ENCODE measurements at regions not wholly inside any gene's neighbourhood (a gene's known extent, or its start where the extent isn't known, plus 50 kb on each side); places are given as distances from the start of the nearest gene placed in this dataset.

DNA sequence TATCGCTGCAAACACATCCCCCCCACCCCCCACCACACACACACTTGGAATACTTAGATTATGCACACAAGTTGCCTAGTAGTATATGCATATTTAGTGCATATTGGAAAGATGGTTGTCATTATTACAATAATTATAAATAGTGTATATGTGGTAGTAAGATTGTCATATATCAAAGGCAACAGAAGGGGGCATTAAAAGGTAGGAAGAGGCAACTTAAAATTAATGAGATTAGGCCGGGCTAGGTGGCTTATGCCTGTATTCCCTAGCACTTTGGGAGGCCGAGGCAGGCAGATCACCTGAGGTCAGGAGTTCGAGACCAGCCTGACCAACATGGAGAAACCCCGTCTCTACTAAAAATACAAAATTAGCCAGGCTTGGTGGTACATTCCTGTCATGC is 52.1 kb downstream of the GSC start:
- no peak for ATAC-seq
- H3K9me3 Mint-ChIP-seq = peaks cover 4% of the 10 kb centered on the region
- CTCF ChIA-PET = no interaction called here

DNA sequence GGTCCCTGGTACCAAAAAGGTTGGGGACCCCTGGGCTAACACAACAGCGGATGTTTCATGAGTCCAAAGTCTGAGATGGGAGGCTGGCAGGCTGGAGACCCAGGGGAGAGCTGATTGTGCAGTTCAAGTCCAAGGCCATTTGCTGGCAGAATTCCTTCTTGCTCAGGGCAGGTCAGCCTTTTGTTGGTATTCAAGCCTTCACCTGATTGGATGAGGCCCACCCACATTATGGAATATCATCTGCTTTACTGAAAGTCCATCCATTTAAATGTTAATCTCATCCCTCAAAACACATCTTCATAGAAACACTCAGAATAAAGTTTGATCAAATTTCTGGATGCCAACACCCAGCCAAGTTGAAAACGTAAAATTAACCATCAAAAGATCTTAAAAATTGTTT is 52.9 kb downstream of the GSC start:
- ChIA-PET POLR2A (no interaction called here), CTCF (no interaction called here)
- Mint-ChIP-seq H3K36me3 (peaks cover 2% of the 10 kb centered on the region; the same call in 1 of the 2 replicates), H3K4me3 (no peak overlapping the region), H3K4me1 (0 out of 2 replicates have a peak, but pooled peaks cover 3% of the 10 kb centered on the region), H3K9me3 (peaks cover 4% of the 10 kb centered on the region), H3K27me3 (ENCODE audit: low read depth) (no peaks in the 10 kb centered on the region), H3K27ac (no peak overlapping the region)
- ATAC-seq (no peak), DNase-seq (ENCODE audit: low spot score) (no peak)
- no peak for TF ChIP-seq SP1 (CRISPR knock-in tag; conservative IDR thresholded peaks at IDR 0.05)
- no peak for TF ChIP-seq RORB (CRISPR knock-in tag; IDR thresholded peaks at IDR 0.05)
- TF ChIP-seq, protein P1, sequence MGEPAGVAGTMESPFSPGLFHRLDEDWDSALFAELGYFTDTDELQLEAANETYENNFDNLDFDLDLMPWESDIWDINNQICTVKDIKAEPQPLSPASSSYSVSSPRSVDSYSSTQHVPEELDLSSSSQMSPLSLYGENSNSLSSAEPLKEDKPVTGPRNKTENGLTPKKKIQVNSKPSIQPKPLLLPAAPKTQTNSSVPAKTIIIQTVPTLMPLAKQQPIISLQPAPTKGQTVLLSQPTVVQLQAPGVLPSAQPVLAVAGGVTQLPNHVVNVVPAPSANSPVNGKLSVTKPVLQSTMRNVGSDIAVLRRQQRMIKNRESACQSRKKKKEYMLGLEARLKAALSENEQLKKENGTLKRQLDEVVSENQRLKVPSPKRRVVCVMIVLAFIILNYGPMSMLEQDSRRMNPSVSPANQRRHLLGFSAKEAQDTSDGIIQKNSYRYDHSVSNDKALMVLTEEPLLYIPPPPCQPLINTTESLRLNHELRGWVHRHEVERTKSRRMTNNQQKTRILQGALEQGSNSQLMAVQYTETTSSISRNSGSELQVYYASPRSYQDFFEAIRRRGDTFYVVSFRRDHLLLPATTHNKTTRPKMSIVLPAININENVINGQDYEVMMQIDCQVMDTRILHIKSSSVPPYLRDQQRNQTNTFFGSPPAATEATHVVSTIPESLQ (CRISPR knock-in tag; IDR thresholded peaks at IDR 0.05) = no peak
- no peak for TF ChIP-seq TEAD4 (CRISPR knock-in tag; IDR thresholded peaks at IDR 0.05)

More for the DNA sequence above, 52.1 kb downstream of the GSC start:
- Mint-ChIP-seq H3K4me1 (0 out of 2 replicates have a peak, but pooled peaks cover 3% of the 10 kb centered on the region), H3K27ac (no peak overlapping the region), H3K4me3 (no peak overlapping the region), H3K36me3 (peaks cover 2% of the 10 kb centered on the region; the same call in 1 of the 2 replicates), H3K27me3 (ENCODE audit: low read depth) (no peaks in the 10 kb centered on the region)
- TF ChIP-seq TP53 (CRISPR knock-in tag; IDR thresholded peaks at IDR 0.05) = no peak
- no peak for TF ChIP-seq MXD4 (CRISPR knock-in tag; IDR thresholded peaks at IDR 0.05; ENCODE audit: borderline replicate concordance)
- TF ChIP-seq, protein P2, sequence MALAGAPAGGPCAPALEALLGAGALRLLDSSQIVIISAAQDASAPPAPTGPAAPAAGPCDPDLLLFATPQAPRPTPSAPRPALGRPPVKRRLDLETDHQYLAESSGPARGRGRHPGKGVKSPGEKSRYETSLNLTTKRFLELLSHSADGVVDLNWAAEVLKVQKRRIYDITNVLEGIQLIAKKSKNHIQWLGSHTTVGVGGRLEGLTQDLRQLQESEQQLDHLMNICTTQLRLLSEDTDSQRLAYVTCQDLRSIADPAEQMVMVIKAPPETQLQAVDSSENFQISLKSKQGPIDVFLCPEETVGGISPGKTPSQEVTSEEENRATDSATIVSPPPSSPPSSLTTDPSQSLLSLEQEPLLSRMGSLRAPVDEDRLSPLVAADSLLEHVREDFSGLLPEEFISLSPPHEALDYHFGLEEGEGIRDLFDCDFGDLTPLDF (CRISPR knock-in tag; IDR thresholded peaks at IDR 0.05) = no peak
- no peak for TF ChIP-seq TEAD4 (CRISPR knock-in tag; IDR thresholded peaks at IDR 0.05)
- TF ChIP-seq JUN (CRISPR knock-in tag; IDR thresholded peaks at IDR 0.05) = no peak
- TF ChIP-seq KAT7 (CRISPR knock-in tag; IDR thresholded peaks at IDR 0.05; ENCODE audit: borderline replicate concordance) = no peak
- TF ChIP-seq GRHL2 (CRISPR knock-in tag; IDR thresholded peaks at IDR 0.05; ENCODE audit: insufficient replicate concordance, severe bottlenecking) = no peak
- POLR2A ChIA-PET = no interaction called here
- no peak for DNase-seq (ENCODE audit: low spot score)

DNA sequence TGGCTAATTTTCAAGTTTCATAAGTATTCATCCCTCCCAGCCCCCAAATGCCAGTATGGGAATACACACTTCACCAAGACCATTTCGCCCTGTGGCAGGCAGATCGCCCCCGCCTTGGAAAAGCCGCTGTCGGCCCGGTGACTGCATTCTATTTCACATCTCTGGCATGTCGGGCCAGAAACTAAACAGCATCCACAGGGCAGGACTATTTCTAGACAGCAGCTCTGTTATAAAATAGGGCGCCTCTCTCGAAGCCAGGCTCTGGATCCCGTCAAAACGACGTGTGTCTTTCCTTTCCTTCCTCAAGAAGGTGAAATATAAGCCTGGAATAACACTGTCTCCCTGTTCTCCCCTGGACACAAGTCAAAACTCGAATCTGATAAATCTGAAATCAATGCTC is 56.8 kb downstream of the GSC start:
- H3K27me3 Mint-ChIP-seq (ENCODE audit: low read depth) = no peaks in the 10 kb centered on the region
- POLR2A ChIA-PET = no interaction called here
- no peak for ATAC-seq
- TF ChIP-seq NFYB (CRISPR knock-in tag; conservative IDR thresholded peaks at IDR 0.05; ENCODE audit: low read depth) (no peak), SOX15 (CRISPR knock-in tag; IDR thresholded peaks at IDR 0.05) (no peak), ZNF219 (CRISPR knock-in tag; IDR thresholded peaks at IDR 0.05; ENCODE audit: borderline replicate concordance) (no peak), ZNF121 (CRISPR knock-in tag; IDR thresholded peaks at IDR 0.05) (no peak), GABPB1 (CRISPR knock-in tag; IDR thresholded peaks at IDR 0.05) (no peak), ELF4 (CRISPR knock-in tag; IDR thresholded peaks at IDR 0.05; ENCODE audit: low read depth) (no peak), EMX1 (CRISPR knock-in tag; IDR thresholded peaks at IDR 0.05) (no peak), GTF2I (CRISPR knock-in tag; conservative IDR thresholded peaks at IDR 0.05) (no peak), CREB1 (CRISPR knock-in tag; IDR thresholded peaks at IDR 0.05) (no peak)
- TF ChIP-seq, protein P3, sequence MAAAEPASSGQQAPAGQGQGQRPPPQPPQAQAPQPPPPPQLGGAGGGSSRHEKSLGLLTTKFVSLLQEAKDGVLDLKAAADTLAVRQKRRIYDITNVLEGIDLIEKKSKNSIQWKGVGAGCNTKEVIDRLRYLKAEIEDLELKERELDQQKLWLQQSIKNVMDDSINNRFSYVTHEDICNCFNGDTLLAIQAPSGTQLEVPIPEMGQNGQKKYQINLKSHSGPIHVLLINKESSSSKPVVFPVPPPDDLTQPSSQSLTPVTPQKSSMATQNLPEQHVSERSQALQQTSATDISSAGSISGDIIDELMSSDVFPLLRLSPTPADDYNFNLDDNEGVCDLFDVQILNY (CRISPR knock-in tag; IDR thresholded peaks at IDR 0.05) = no peak
- TF ChIP-seq, protein P4, sequence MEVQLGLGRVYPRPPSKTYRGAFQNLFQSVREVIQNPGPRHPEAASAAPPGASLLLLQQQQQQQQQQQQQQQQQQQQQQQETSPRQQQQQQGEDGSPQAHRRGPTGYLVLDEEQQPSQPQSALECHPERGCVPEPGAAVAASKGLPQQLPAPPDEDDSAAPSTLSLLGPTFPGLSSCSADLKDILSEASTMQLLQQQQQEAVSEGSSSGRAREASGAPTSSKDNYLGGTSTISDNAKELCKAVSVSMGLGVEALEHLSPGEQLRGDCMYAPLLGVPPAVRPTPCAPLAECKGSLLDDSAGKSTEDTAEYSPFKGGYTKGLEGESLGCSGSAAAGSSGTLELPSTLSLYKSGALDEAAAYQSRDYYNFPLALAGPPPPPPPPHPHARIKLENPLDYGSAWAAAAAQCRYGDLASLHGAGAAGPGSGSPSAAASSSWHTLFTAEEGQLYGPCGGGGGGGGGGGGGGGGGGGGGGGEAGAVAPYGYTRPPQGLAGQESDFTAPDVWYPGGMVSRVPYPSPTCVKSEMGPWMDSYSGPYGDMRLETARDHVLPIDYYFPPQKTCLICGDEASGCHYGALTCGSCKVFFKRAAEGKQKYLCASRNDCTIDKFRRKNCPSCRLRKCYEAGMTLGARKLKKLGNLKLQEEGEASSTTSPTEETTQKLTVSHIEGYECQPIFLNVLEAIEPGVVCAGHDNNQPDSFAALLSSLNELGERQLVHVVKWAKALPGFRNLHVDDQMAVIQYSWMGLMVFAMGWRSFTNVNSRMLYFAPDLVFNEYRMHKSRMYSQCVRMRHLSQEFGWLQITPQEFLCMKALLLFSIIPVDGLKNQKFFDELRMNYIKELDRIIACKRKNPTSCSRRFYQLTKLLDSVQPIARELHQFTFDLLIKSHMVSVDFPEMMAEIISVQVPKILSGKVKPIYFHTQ (CRISPR knock-in tag; IDR thresholded peaks at IDR 0.05) = no peak
- TF ChIP-seq, protein P5, sequence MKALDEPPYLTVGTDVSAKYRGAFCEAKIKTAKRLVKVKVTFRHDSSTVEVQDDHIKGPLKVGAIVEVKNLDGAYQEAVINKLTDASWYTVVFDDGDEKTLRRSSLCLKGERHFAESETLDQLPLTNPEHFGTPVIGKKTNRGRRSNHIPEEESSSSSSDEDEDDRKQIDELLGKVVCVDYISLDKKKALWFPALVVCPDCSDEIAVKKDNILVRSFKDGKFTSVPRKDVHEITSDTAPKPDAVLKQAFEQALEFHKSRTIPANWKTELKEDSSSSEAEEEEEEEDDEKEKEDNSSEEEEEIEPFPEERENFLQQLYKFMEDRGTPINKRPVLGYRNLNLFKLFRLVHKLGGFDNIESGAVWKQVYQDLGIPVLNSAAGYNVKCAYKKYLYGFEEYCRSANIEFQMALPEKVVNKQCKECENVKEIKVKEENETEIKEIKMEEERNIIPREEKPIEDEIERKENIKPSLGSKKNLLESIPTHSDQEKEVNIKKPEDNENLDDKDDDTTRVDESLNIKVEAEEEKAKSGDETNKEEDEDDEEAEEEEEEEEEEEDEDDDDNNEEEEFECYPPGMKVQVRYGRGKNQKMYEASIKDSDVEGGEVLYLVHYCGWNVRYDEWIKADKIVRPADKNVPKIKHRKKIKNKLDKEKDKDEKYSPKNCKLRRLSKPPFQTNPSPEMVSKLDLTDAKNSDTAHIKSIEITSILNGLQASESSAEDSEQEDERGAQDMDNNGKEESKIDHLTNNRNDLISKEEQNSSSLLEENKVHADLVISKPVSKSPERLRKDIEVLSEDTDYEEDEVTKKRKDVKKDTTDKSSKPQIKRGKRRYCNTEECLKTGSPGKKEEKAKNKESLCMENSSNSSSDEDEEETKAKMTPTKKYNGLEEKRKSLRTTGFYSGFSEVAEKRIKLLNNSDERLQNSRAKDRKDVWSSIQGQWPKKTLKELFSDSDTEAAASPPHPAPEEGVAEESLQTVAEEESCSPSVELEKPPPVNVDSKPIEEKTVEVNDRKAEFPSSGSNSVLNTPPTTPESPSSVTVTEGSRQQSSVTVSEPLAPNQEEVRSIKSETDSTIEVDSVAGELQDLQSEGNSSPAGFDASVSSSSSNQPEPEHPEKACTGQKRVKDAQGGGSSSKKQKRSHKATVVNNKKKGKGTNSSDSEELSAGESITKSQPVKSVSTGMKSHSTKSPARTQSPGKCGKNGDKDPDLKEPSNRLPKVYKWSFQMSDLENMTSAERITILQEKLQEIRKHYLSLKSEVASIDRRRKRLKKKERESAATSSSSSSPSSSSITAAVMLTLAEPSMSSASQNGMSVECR (CRISPR knock-in tag; IDR thresholded peaks at IDR 0.05; ENCODE audit: borderline replicate concordance) = no peak
- TF ChIP-seq, protein P6, sequence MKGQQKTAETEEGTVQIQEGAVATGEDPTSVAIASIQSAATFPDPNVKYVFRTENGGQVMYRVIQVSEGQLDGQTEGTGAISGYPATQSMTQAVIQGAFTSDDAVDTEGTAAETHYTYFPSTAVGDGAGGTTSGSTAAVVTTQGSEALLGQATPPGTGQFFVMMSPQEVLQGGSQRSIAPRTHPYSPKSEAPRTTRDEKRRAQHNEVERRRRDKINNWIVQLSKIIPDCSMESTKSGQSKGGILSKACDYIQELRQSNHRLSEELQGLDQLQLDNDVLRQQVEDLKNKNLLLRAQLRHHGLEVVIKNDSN (CRISPR knock-in tag; IDR thresholded peaks at IDR 0.05) = no peak

More for the DNA sequence above, 56.8 kb downstream of the GSC start:
- Mint-ChIP-seq H3K27ac (no peak overlapping the region), H3K9me3 (peaks cover 4% of the 10 kb centered on the region), H3K4me1 (peaks cover 6% of the 10 kb centered on the region; the same call in 1 of the 2 replicates), H3K4me3 (no peak overlapping the region), H3K36me3 (peaks cover 2% of the 10 kb centered on the region; the same call in 1 of the 2 replicates)
- CTCF ChIA-PET = no interaction called here
- DNase-seq (ENCODE audit: low spot score) = no peak

Measured in WTC11 (cell line).